HG02588 (cell line): ENCODE measurements at regions not wholly inside any gene's neighbourhood (a gene's known extent, or its start where the extent isn't known, plus 50 kb on each side); places are given as distances from the start of the nearest gene placed in this dataset.

Source experiments
- ATAC-seq: cut with Tn5 transposase; IDR thresholded peaks from one replicate; pipeline ENCODE4 v1.9.1; 2021; ENCODE audit warnings: mild to moderate bottlenecking, moderate library complexity; ENCODE audit not compliant: unreplicated experiment

GRCh38 chr17:45709728-45710288 is 74.3 kb upstream of the CRHR1 start:
- ATAC-seq = no peak

- no peak for ATAC-seq
Observed at GRCh38 chr17:45715787-45716186, 68.3 kb upstream of the CRHR1 start.

- ATAC-seq = no peak
Observed at GRCh38 chr17:45718791-45719190, 65.3 kb upstream of the CRHR1 start.

GRCh38 chr17:45719335-45720071 is 64.6 kb upstream of the CRHR1 start:
- no peak for ATAC-seq

- no peak for ATAC-seq
Observed at GRCh38 chr17:45720386-45720785, 63.7 kb upstream of the CRHR1 start.

- ATAC-seq = no peak
Observed at GRCh38 chr17:45722161-45722560, 62.0 kb upstream of the CRHR1 start.

- no peak for ATAC-seq
Observed at GRCh38 chr17:45729294-45729907, 54.7 kb upstream of the CRHR1 start.

- ATAC-seq = no peak
Observed at GRCh38 chr17:45730192-45730591, 53.9 kb upstream of the CRHR1 start.

- ATAC-seq = no peak
Observed at GRCh38 chr17:45731459-45731858, 52.7 kb upstream of the CRHR1 start.

- ATAC-seq = no peak
Observed at GRCh38 chr17:45732926-45733505, 51.1 kb upstream of the CRHR1 start.

GRCh38 chr17:45733781-45734180 is 50.3 kb upstream of the CRHR1 start:
- ATAC-seq = no peak
